Testis (tissue), 2 donors: ENCODE measurements at regions not wholly inside any gene's neighbourhood (a gene's known extent, or its start where the extent isn't known, plus 50 kb on each side); places are given as distances from the start of the nearest gene placed in this dataset.

ENCODE experiments used
- POLR2A ChIP-seq: fragments of 450-650 bp; IDR thresholded peaks from one replicate; pipeline ENCODE4 v1.6.1; 2017; ENCODE audit warnings: antibody characterized with exemption, mild to moderate bottlenecking, moderate library complexity
- TF ChIP-seq, protein P1 (sequence below), 3 experiments: fragments of 450-650 bp in 2 of 3; fragments of 200-600 bp in 1 of 3; sonication (generic) in 1 of 3; IDR thresholded peaks; one replicate each; pipeline ENCODE4 v1.5.1; 2016 to 2019; ENCODE audit warnings: antibody characterized with exemption in 3 of 3, mild to moderate bottlenecking in 2 of 3, moderate library complexity in 1 of 3

DNA sequence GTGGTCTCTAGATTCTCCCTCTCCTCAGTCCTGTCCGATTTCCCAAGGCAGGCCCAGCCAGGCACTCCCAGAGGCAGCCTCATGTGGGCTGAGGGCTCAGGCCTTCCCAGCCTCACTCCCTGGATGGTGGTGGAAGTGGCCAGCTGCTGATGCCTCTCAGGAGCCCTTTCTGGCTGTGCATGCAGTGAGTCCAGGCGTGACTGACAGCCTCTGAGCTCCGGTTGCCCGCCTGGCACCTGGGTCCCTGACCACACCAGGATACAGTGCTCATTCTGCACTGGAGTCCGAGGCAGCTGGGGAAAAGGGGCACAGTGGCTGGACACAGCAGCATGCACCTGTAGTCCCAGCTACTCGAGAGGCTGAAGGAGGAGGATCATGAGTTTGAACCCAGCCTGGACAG, 132.6 kb downstream of the CUL2 start:
- TF ChIP-seq POLR2A: no peak
- TF ChIP-seq, protein P1, sequence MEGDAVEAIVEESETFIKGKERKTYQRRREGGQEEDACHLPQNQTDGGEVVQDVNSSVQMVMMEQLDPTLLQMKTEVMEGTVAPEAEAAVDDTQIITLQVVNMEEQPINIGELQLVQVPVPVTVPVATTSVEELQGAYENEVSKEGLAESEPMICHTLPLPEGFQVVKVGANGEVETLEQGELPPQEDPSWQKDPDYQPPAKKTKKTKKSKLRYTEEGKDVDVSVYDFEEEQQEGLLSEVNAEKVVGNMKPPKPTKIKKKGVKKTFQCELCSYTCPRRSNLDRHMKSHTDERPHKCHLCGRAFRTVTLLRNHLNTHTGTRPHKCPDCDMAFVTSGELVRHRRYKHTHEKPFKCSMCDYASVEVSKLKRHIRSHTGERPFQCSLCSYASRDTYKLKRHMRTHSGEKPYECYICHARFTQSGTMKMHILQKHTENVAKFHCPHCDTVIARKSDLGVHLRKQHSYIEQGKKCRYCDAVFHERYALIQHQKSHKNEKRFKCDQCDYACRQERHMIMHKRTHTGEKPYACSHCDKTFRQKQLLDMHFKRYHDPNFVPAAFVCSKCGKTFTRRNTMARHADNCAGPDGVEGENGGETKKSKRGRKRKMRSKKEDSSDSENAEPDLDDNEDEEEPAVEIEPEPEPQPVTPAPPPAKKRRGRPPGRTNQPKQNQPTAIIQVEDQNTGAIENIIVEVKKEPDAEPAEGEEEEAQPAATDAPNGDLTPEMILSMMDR (IDR thresholded peaks at IDR 0.05): no peak
